NCI-H1105 treated with DMSO at 0.1 percent for 48 hours (cell line): ENCODE measurements at regions not wholly inside any gene's neighbourhood (a gene's known extent, or its start where the extent isn't known, plus 50 kb on each side); places are given as distances from the start of the nearest gene placed in this dataset.

ENCODE experiments used
- DNase-seq: peaks from one replicate; lab custom pipeline; 2025; lab: John Stamatoyannopoulos, UW

DNA sequence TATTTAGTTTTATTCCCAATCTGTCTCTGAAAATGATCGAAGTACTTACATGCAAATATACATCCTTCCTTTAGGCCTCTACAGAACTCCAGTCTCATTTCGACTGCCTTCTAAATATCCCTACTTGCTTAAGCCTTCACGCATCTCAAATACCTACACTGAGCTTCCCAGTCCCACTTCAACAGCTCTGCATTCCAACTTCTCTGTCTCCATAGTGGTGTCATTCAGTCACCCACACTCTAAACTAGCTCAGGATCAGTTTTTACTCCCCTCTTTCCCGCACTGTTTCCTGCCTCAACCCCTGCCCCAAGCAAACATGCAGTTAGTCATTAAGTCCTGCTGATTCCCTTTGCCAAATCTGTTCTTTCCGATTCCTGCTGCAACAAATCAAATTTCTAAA lies 91.8 kb upstream of the PREP start:
- no peak for DNase-seq

DNA sequence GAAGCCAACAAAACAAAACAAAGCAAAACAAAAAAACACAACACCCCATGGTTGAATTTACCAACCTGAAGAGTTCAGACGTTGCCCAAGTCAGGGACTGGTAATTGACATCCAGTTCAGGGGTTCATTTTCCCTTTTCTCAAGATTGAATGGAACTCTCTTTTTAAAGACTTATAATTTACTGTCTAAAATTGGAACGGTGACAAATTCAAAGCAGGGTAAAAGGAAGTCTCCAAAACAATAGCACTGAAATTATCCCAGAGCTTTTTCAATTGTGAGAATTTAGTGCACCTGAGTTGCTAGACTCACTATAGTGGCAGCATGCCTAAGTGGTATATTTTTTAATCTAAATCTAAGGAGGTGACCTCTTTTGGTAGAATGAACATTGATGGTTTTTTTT lies 90.9 kb upstream of the PREP start:
- peak; percentile 56 for DNase-seq

DNA sequence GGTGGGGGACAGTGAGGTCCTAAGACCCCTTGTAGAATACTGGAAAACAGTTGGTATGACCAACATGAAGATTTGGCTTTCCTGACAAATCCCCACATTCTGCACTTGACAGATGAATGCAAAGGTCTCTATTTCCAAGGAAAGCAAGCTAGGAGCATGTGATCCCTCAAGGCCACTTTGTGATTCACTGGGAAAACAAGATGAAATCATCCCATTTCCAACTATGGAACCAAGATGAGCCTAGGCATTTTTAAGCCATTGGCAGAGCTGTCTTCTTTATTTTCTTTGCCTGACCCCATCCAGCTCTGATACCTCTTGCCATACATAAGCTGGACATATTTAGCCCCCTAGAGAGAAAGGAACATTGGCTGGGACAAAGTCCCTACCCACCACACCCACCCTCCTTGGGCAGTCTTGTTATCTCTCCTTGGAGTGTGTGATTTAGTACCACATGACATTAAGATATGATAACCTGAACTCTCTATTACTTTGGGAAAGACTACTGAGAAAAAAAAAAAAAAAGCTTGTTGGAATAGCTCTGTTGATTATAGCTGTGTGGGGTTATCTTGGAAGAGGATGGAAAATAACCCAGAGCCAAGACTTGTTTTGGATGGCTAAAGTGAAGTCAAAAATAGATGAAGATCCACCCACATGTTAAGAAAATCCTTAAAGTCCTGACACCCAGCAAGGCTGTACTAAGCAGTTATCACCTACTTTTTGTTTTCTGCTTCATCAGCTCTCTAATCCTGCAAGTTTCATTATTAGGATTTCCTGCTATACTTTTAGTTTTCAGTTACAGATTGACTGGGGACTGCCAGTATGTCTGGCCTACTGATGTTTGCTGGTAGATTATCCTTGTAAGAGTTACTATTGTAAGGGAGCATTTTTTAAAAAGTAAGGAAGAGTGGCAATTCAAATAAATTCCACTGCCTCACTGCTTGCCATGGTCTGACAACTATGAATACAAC lies 90.1 kb upstream of the PREP start:
- no peak for DNase-seq

DNA sequence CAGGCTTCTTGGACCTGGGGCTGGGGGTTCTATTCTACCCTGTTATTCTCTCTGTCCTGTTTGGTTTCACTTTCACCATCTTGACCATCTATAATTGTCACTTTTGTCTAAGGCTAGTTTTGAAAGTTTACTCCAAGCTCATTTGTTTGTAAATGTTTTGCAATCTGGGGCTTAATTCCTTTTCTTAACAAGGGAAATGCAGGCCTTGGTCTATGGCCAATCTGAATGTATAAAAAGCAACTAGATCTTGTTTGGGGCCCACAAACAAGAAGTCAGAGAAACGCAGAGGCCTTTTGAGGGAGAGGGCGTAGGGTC lies 86.3 kb upstream of the PREP start:
- DNase-seq: no peak

DNA sequence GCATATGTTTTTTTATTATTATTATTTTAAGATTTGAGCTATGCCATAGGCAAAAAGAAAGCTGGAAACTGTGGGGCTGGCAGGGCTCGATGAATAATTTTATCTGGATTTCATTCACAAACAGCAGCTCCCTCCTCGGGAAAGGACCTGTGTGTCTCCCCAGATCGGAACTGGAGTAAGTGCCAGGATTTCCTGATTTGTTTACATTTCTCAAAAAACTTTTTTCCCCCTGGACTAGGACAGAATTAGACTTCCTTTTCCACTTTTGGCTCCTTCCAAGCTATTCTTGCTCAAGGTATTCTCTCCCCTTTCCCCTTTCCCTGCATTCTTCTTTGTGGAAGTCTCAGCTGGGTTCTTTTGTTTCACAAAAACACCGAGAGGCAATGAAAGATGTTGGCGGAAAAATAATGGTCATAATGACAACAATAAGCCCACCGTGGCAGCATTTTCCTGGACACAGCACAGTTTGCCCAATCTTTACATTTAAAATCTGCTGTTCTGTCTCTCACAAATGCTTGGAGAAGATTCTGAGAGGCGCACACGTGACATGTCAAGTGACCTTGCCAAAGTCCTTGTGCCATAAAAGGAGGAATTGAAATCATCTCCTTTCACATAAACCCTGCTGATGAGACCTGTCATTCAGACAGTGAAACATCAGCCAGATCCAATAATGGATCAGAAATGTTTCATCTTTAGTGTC lies 85.8 kb upstream of the PREP start:
- DNase-seq: no peak

DNA sequence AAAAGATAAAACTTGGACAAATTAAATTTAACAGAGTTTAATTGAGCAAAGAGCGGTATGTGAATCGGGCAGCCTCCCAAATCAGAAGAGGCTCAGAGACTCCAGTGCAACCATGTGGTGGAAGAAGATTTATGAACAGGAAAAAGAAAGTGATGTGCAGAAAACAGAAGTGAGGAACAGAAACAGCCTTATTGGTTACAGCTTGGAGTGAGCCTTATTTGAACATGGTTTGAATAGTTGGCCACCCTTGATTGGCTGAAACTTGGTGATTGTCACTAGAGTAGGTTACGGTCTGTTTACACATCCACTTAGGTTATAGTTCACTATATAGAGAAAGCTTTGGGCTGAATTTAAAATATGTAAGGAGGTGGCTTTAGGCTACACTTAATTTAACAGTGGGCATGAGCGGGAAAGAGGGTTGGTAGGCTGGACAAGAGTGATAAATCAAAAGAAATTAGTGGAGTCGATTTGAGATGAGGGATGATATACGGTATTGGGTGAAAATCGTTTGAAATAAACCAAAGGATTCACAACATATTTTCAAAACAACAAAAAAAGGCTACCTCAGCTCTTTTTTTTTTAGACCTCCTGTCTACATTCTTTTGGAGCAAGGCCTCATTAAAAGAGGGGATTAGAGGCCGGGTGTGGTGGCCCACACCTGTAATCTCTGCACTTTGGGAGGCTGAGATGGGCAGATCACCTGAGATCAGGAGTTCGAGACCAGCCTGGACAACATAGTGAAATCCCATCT lies 84.3 kb upstream of the PREP start:
- DNase-seq: no peak

DNA sequence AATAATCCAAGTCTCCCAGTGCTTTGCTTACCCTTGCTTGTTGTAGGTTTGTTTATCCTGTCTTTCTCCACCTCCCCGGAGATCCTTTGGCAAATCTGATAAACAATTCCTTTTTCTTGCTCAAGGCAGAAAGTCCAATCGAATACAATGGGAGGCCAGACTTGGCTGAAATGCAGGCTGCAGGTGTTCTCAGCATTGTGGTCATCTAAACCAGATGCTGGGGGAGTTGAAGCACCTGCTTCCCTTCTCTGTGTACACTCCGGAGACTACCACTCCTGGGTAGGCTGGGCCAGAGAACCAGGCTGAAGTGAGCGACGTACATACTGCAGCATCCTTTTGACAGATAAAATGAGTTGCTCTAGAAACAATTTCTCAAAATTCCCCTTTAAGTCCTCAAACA lies 82.6 kb upstream of the PREP start:
- peak; percentile 40 for DNase-seq

DNA sequence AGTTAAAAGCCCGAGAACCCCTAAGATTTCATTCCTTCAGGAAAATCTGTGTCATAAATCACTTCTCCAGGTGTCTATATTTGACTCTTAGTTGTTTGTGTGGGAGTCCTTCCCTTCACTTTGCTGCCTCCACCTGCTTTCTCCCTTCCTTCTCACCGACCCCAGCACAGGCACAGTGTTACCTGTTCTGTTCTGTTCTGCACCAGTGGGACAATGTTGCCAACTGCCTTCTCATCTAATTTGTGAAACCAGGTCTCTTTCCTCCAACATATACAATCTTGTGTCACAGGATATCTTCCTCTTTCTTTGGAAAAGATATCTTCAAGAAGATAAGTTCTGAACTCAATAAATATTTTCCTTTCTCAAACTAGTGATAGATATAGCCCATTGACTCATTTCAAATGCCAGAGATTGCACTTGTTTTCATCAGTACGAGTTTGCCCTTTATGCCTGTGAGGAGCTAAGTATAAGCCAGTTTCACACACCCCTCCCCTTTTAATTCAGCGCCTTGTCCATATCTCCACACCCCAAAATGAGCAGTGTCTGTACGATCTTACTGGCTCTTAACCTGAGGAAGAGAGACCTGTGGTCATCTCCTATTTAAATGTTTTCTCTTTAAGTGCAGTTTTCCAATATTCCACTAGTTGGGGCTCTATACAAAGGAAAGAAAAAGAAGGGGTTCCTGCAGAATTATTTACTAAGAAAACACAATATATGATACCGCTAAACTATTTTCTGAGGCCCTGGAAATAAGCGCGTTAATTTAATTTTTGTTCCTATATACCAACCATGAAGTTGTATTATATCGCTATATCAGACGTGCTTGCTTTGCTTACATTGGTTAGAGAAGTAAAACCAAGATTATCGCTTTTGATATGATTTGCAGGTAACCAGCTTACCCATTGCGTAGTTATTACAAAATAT lies 81.6 kb upstream of the PREP start:
- DNase-seq: peak; percentile 63

DNA sequence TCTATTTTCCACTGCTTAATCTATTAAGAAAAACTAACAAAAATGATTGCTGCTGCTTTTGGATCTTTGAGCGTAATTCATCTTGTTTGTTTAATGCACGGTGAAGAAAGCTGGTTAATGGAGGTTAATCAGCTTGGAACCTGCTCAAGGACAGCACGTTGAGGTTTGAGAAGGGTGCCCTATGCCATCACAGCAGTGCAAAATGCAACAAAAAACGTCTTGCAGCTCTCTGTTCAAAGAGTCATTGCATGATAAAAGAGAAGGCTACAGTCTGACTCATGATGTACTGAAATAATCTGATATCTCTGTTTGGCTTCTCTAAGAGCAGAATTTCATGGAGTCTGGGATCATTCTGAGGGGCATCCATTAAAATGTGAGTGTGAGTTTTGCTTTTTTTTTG lies 80.6 kb upstream of the PREP start:
- DNase-seq: no peak

DNA sequence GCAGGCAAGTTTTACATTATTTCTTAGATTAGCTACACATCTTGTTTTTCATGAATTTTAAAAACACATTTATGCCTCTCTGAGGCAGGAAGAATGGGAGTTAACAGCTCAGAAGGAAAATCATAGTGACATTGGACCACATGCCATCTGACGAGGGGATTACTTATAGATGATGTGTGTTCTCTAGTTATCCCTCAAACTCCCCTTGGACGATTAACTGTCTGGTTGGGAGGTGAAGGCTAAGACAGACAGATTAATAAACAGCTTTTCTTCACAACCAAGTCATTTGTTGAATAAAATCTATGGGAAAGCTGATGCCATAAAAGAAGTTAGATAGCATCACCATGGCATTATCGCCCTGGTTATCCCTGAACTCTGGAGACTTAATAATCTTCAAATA lies 80.0 kb upstream of the PREP start:
- DNase-seq: no peak

DNA sequence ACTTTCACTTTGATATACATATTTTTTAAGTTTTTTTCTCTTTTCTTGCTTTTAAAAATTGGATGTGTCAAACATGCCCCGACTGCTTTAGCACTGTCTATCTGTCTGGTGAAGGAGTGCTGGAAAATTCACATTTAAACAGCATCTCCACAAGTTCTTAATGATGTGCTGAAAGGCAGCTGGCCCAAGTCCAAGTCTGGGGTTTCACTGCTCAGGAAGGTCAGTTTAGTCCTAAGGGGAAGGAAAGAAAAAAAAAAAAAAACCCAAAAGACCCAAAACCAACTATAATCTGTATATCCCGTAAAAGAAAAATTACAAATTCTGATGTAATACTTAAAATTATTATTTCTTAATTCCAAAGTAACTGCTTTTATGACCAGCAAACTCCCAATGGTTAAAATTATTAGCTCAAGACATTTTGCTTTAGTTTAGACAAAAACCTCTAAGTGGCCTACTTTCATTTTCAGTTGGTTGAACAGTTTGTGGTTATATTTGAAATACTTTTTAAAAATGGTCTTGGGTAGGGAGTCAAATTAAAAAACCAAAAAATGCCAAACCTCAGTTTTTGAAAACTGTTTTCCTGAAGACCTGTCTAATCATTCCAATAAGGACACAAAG lies 79.5 kb upstream of the PREP start:
- DNase-seq: peak; percentile 49

DNA sequence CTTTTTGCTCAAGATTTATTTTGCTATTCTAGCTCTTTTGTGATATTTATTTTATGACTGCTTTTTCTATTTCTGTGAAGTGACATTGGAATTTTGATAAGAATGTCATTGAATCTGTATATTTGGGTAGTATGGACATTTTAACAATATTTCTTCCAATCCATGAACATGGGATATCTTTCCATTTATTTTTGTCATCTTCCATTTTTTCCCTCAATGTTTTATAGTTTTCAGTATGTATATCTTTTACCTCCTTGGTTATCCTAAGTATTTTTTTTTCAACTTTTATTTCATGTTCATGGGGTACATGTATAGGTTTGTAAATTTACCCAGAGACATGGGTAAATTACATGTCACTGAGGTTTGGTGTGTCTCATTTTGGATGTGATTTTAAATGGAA lies 74.1 kb upstream of the PREP start:
- no peak for DNase-seq

DNA sequence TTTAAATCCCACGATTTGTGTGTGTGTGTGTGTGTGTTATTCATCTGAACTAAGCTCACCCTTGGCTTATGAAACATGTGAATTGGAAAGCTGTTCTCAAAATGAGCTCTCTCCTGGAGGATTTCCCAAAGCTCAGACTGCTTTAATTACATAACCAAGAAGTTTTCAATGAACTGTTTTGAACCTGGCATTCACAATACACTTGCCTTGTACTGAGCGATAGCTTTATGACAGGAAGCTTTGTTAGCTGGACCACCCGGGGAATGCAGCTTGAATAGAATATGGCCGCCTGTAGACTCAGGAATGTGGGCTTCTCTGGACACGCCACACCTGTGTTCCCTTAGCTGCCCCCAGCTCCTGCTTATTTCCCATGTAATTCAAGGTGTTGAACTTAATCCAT lies 71.4 kb upstream of the PREP start:
- DNase-seq: no peak

DNA sequence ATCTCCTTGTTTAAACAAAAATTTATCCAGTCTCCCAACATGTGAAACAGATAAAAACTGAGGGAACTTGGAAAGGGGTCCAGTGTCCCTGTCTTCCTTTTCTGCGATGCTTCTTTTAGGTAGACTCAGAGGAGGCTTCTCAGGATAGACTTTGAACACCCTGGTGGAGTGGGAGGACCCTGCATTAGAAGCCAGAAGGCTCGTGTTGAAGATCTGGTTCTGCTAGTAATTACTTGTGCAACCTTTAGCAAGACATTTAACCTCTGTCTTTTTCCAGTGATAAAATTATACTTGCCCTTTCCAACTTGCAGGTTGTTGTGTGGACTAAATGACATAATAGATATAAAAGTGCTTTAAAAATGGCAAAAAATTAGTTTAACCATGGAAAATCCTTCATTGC lies 67.1 kb upstream of the PREP start:
- no peak for DNase-seq

DNA sequence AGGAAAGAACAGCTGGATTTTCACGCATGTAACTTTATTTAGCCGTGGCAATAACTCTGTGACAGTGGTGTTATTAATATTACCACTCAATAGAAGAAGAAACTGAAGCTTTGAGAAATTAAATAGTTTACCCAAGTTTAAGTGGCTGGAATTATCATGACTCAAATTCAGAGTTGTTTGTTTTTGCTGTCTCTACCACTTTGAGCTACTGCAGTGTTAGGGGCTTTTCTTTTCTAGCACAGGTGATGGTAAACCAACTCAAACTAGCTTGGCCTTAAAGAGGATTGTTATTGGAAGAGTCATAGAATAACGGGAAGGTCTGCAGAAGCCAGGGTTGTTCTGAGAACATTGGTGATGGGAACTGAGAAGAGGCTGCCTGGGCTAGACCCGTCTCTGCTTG lies 66.0 kb upstream of the PREP start:
- no peak for DNase-seq

DNA sequence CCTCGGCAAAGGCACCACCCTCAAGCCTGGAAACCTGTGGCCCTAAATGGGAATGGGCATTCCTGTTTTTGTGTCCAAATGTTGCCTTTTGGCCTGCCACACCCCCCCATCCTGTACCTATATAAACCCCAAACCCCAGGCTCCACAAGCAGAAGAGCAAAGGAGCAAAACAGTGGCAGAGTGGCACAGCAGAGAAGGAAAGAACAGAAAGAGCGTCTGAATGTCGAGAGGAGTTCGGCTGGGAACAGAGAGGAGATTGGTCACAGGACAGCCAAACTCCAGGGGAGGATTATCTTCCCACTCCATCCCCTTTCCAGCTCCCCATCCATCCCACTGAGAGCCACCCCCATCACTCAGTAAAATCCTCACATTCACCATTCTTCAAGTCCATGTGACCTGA lies 58.0 kb upstream of the PREP start:
- no peak for DNase-seq

DNA sequence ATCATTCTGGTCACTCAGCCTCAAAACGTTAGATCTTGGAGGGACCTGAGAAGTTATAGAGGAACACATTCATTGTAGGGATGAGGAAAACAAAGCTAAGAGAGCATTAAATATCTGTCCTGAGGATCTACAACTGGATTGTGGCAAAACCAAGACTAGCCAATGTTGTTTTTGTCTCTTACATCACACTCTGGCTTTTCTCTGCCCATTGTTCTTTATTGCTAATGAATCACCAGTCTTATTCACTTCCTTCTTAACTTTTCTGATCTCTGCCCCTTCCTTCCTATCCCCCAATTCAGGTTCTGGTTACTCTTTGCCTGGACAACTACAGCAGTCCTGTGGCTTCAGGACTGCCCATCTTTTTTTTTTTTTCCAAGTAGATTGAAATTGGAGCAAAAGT lies 57.0 kb upstream of the PREP start:
- no peak for DNase-seq

DNA sequence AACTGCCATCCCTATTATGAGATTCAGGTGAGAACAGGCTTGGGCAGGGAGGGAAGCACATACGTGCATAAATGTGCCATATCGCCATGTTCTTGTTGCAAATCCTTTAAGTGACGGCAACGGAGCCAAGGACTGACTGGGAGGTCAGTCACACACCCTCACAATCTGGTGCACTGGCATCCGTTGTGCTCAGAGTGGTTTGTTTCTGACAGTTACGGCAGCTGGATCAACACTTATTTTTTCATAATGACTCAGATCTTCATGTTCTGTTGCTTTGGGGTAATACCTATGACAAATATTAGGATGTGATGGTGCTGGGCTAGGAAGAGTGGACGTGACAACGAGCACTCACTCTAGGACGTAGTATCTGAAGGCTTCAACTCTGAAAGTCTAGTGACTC lies 56.2 kb upstream of the PREP start:
- no peak for DNase-seq

DNA sequence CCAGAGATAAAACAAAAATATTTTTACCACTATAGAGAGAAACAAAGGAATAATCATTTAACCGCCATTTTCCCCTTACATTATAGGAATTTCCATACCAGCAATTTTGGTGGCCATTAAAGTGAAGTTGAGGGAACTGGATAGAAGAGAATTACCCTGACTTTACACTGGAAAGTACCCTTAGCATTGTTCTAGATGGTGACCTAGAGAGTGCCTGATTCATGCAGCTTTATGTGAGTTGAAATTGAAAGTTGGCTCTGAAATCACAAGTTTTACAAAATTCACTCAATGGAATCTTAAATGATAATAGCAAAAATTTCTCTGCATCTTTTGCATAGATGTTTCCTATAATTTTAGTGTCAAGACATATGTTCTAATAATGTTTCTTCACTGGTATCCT lies 55.7 kb upstream of the PREP start:
- no peak for DNase-seq

DNA sequence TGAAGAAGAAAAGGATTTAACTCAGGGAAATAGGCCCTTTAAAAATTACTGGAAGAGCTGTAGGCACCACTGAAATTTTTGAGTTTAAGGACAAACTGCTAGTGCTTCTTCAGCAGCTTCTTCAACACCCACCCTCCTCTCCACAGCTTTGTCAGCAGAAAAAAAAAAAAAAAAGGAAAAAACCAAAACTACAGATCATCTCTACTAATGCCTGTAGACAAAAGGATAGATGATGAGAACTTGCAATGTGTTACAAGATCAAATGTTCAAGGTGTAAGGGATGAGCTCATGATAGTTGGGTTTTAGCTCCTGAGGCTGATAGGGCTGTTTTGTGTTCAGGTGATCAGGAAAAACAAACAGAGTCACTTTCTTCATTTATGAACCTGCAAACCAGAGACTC lies 55.2 kb upstream of the PREP start:
- DNase-seq: no peak

DNA sequence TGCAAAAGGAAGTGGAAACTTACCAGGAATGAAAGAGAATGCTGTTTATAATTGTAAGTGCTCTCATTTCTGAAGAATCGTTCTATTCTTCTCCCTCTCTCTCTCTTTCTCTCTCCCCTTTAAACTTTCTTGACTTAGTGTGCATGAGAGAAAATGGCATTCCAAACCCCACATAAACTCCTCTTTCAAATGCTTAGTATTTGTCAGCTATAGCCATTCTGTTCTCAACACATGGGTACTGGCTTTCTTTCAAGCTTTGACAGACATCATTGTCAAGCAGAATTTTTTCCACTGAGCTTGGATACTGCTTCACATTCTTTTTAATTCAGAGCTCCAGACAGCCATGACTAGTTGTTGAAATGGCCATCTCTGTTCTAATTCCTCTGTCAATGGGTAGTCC lies 51.1 kb upstream of the PREP start:
- DNase-seq: no peak
